GM12873 (cell line): ENCODE measurements at regions not wholly inside any gene's neighbourhood (a gene's known extent, or its start where the extent isn't known, plus 50 kb on each side); places are given as distances from the start of the nearest gene placed in this dataset.

ENCODE experiments used
- TF ChIP-seq, protein P1 (sequence below): IDR thresholded peaks from 2 replicates; pipeline ENCODE4 v1.5.1; 2012; ENCODE audit warnings: low read depth, mild to moderate bottlenecking, moderate library complexity, low read length, control low read depth; ENCODE audit not compliant: insufficient read depth; ENCODE audit errors: missing control alignments

- TF ChIP-seq, protein P1, sequence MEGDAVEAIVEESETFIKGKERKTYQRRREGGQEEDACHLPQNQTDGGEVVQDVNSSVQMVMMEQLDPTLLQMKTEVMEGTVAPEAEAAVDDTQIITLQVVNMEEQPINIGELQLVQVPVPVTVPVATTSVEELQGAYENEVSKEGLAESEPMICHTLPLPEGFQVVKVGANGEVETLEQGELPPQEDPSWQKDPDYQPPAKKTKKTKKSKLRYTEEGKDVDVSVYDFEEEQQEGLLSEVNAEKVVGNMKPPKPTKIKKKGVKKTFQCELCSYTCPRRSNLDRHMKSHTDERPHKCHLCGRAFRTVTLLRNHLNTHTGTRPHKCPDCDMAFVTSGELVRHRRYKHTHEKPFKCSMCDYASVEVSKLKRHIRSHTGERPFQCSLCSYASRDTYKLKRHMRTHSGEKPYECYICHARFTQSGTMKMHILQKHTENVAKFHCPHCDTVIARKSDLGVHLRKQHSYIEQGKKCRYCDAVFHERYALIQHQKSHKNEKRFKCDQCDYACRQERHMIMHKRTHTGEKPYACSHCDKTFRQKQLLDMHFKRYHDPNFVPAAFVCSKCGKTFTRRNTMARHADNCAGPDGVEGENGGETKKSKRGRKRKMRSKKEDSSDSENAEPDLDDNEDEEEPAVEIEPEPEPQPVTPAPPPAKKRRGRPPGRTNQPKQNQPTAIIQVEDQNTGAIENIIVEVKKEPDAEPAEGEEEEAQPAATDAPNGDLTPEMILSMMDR: no peak
Measured at GRCh38 chr7:49660170-49660783, 113.2 kb upstream of the VWC2 start.

DNA sequence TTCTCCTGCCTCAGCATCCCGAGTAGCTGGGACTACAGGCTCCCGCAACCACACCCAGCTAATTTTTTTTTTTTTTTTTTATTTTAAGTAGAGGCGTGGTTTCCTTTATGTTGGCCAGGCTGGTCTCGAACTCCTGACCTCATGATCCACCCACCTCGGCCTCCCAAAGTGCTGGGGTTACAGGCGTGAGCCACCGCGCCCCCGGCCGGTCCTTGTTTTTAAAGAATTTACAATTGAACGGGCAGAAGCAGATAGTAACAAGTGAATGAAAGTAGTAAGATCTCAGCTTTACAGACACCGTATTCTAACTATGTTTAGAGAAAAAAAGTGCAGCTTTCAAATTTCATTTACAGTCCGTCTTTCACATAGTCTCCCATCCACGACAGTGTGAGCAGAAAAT, 112.5 kb upstream of the VWC2 start:
- TF ChIP-seq, protein P1: no peak

- TF ChIP-seq, protein P1: no peak
Measured at GRCh38 chr7:49666764-49667163, 106.7 kb upstream of the VWC2 start.

DNA sequence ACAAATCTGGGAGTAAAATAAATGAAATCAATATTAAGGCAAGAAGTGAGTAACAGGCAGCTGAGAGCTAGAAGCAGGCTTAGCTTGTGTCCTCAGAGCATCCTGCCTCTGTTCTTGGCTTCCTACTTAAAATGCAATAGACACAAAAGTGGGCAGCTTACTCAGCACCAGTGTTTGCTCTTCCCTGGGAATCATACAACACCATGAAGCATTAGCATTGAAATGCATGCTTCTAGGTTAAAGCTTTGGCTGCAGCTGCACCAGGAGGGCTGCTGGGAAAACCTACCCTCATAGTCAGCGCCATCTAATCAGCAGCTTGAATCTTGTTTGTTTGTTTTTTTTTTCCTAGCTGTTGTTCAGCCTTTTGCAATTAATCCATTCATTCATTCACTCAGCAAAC, 104.2 kb upstream of the VWC2 start:
- TF ChIP-seq, protein P1: no peak

GRCh38 chr7:49669692-49670260, 103.7 kb upstream of the VWC2 start:
- TF ChIP-seq, protein P1: no peak

DNA sequence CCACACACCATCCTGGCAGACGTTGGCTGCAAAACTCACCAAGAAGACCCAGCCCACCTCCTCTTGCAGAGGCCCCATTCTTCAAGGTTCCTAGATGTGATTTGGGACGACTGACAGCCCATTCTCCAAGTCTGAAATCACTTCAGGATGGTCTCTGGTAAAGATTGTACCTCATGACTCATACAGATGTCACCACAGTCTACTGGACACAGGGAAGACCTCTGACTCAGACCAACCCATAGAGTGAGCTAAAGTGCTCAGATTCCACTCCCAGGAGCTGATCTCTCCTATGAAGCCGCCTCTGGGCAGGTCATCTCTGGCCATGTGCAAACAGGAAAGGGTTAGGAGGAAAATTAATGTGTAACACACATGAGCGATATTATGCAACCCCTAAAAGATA, 102.4 kb upstream of the VWC2 start:
- TF ChIP-seq, protein P1: no peak

DNA sequence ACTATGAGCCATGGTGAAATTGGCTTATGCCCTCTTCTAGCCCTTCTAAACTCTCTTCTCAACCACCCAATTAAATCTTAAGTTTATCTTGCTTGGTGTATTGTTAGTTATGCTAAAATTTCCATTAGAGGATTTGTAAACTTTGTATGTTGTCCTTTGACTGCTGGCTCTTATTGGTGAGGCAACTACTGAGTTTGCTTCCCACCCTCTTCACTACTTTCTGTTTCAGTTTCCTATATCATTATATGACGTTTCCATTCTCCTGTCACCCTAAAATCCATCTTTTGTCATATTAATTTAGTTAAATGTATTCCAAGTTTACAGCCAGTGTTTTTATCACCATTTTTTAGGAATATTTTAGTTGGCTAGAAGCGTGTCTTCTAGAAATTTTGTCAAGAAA, 80.9 kb upstream of the VWC2 start:
- TF ChIP-seq, protein P1: no peak
